NCI-H748 (cell line): ENCODE measurements at regions not wholly inside any gene's neighbourhood (a gene's known extent, or its start where the extent isn't known, plus 50 kb on each side); places are given as distances from the start of the nearest gene placed in this dataset.

ENCODE experiments used
- DNase-seq: peaks from one replicate; lab custom pipeline; 2025; ENCODE audit not compliant: unreplicated experiment; lab: John Stamatoyannopoulos, UW

DNA sequence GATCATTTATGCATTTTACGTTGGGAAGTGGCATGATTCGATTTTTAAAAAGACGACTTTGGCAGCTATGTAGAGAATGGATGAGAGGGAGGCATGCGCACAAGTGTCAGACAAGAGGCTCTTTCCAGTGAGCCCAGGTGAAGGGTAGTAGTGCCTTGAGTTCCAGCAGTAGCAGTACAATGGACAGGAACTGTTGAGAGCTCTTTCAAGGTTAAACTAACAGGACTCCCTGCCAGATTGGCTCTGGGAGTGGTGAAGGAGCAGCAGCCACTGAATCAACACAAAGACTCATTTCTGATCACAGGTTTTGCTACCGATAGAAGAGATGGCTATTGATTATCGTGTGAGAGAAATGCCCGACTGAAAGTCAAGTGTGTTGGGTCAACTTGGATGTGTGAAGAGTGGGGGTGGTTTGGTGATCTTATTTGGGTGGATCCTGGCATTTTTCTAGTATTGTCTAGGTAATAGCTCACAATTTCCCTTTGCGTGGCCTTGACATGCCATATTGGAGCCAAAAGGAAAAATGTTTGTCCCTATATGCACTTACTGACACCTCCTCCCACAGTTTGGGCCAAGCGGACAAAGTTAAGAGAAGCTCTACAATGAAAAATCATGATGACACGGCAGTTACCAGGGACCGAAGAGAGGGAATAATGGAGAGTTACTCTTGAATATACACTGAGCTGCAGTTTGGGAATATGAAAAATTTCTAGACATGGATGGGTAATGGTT lies 81.6 kb upstream of the MDFIC2 start:
- no peak for DNase-seq

DNA sequence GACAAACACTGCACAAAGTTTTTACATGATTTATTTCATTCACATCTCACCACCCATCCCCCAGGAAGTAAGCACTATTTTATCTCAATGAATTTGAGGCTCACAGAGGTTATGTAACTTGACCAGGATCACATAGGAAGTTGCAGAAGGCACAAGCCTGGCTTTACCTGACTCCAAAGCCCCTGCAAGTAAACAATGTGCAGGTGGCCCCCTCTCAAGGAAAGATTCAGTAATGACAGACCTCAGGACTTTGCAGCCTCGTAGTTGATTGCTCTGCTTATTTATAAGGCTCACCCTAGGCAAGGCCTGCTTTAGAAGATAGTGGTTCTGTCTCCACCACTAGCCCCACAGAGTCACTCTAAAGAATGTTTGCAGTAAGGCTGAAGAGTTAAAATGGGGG lies 79.8 kb upstream of the MDFIC2 start:
- no peak for DNase-seq

DNA sequence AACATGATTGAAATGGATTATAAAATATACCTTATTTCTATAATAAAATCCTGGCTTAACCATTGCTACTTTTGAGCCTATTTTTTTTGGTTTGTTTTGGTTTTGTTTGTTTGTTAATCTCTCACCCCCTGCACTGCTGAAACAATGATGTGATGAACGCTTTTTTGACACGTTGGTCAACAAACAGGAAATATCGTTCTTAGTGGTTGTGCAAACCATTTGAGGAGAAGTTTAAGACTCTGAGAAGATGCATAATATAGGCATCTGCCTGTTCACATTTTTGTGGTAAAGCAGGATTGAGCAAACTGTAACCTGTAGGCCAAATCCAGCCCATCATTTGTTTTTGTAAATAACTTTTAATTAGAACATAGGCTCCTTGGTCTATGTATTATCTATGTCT lies 75.5 kb upstream of the MDFIC2 start:
- DNase-seq: no peak

DNA sequence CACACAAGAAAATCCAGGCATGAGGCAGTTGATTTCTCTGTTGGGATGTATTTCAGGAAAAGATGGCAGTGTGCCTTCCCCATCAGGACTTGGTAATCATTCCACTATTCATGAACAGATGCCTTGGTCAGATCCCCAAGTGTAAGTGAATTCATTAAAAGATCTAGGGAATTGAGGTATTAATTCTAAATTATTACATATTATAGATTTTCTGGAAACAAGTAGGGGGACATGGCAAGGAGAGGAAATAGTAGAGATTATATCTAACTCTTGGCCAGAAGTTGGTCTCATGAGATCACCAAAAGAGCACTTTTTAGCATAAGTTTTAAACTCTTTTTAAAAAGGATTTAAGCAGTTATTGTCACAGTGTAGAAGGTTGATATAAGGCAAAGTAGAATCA lies 74.4 kb upstream of the MDFIC2 start:
- DNase-seq: no peak

DNA sequence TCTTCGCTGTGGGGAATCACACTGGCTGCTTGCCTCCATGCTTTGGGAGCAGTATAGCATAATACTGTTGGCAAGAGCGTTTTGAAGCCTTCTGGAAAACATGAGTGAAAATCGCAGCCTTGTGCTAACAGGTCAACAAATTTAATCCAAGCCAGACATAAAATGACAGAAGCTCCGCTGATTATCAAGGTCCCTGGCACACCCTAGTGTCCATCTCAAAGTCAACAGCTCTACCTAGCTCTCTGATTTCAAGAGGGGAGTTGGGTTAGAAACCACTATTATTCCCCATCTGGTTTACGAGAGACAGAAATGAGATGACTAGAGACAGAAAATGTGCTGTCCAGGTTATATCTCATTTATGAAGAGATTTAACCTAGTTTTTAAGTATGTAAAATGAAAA lies 73.6 kb upstream of the MDFIC2 start:
- no peak for DNase-seq

DNA sequence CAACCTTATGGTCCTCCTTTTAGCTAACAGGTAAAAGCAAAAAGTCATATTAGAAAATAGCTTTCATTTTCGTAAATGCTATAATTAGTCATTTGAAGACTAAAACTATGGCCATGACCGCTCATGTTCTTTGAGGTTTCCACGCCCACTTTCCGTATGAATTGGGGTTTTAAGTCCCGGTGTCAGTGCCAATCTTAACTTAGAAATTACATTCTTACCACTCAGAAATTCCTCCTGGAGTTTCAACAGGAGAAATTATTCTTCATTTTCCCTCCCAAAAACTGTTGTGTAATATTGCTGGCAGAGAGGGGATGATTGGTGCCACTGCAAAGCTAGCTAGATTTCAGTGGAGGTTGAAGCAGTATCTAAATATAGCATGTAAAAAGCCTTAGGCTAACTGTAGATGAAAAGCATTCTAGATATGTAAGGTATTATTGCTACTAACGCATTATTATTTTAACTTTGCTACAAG lies 71.0 kb upstream of the MDFIC2 start:
- no peak for DNase-seq

DNA sequence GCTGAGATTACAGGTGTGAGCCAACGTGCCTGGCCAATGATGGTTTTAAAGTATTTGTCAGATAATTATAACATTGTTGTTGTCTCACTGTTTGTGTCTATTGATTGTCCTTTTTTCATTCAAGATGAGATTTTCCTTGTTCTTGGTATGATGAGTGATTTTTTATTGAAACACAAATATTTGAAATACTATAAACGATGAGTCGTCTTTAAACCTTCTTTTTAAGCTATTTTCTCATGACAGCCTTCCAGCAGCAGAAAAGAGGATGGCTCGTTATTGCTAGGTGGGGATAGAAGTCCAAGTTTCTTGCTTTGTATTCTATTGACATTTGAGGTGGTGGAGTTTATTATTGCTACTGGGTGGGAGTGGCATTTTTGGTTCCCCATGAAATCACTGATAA lies 61.7 kb upstream of the MDFIC2 start:
- DNase-seq: no peak
